Ishikawa (cell line): ENCODE measurements at regions not wholly inside any gene's neighbourhood (a gene's known extent, or its start where the extent isn't known, plus 50 kb on each side); places are given as distances from the start of the nearest gene placed in this dataset.

Experiments
- CREB1 ChIP-seq: IDR thresholded peaks from 2 replicates; pipeline ENCODE4 v1.6.1; 2012; ENCODE audit warnings: low read depth
- EP300 ChIP-seq: IDR thresholded peaks from 2 replicates; pipeline ENCODE4 v1.6.1; 2012; ENCODE audit warnings: borderline replicate concordance
- MAX ChIP-seq: IDR thresholded peaks from 2 replicates; pipeline ENCODE4 v1.6.1; 2012
- REST ChIP-seq: IDR thresholded peaks from 2 replicates; pipeline ENCODE4 v1.6.1; 2012; ENCODE audit warnings: low read depth, mild to moderate bottlenecking
- TAF1 ChIP-seq: IDR thresholded peaks from 2 replicates; pipeline ENCODE4 v1.6.1; 2012; ENCODE audit warnings: low read depth, mild to moderate bottlenecking
- TEAD4 ChIP-seq: IDR thresholded peaks from 2 replicates; pipeline ENCODE4 v1.6.1; 2012
- USF1 ChIP-seq: IDR thresholded peaks from 2 replicates; pipeline ENCODE4 v1.6.1; 2012

- TF ChIP-seq TAF1: no peak
- TF ChIP-seq USF1: no peak
- TF ChIP-seq REST: no peak
- no peak for TF ChIP-seq TEAD4
- TF ChIP-seq MAX: no peak
- TF ChIP-seq CREB1: no peak
- no peak for TF ChIP-seq EP300
These were observed 143.1 kb upstream of the GJE1 start for GRCh38 chr6:141989706-141989959.
